Central memory CD8-positive, alpha-beta T cell (primary cell): ENCODE measurements at regions not wholly inside any gene's neighbourhood (a gene's known extent, or its start where the extent isn't known, plus 50 kb on each side); places are given as distances from the start of the nearest gene placed in this dataset.

Experiments used
- ATAC-seq: fragments of 150-1000 bp; cut with Tn5 transposase; replicated peaks from 2 replicates; pipeline ENCODE4 v1.10.0; 2022; ENCODE audit warnings: mild to moderate bottlenecking, moderate FRiP score, moderate number of reproducible peaks; ENCODE audit not compliant: poor library complexity, severe bottlenecking; ENCODE audit errors: extremely low read depth
- DNase-seq, 2 donors: peaks; one replicate each; pipeline ENCODE4 v3.0.0; 2021; ENCODE audit warnings: low spot score in 2 of 2
- H3K27ac Mint-ChIP-seq: one replicate; pipeline ENCODE4 v1.8.0; 2022; ENCODE audit warnings: low read depth, mild to moderate bottlenecking, moderate library complexity, mixed read lengths
- H3K27me3 Mint-ChIP-seq: one replicate; pipeline ENCODE4 v1.8.0; 2022; ENCODE audit warnings: mixed read lengths
- H3K36me3 Mint-ChIP-seq: one replicate; pipeline ENCODE4 v1.8.0; 2022; ENCODE audit warnings: mild to moderate bottlenecking, moderate library complexity, mixed read lengths; ENCODE audit not compliant: insufficient read depth
- H3K4me1 Mint-ChIP-seq: one replicate; pipeline ENCODE4 v1.8.0; 2022; ENCODE audit warnings: mixed read lengths
- H3K4me3 Mint-ChIP-seq: one replicate; pipeline ENCODE4 v1.8.0; 2022; ENCODE audit warnings: mild to moderate bottlenecking, moderate library complexity, mixed read lengths
- H3K9me3 Mint-ChIP-seq: one replicate; pipeline ENCODE4 v1.8.0; 2022; ENCODE audit warnings: mixed read lengths

DNA sequence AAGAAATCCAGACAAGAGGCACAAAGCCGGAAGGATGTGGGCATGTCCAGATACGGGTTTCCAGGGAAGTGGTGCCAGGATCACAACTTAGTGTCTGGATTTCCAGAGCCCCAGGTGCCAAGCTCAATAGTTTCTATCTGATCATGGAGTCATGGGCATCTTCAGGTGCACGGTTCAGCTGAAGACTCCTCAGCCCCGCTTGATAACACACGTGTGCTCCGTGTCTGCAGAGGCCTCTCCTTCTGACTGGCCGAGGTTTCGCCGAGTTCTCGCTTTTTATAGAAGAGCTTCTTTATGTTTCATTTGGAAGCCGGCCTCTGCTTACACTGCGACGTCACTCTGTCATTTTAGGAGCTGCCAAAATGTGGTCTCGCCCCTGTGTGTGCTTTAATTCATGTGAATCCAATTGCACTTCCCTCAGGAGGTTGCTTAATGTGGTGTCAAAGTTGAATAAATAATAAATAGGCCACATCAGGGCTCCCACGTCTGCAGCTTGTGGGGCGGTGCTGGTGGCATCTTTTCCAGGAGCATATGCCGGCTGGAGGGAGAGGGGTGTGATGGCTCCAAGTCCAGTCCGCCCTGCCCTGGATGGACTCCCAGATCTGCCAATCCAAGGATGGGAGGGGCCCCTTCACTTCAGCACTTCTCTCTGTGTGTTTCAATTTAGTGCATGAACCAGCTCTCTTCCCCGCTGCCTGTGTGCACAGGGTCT, 1410.8 kb downstream of the TBC1D22A start:
- H3K9me3 Mint-ChIP-seq, result no peaks in the 10 kb centered on the region
- no peak for DNase-seq
- ATAC-seq, result no peak
- H3K4me1 Mint-ChIP-seq, result no peaks in the 10 kb centered on the region
- H3K27ac Mint-ChIP-seq, result no peak overlapping the region
- peaks cover 13% of the 10 kb centered on the region for H3K27me3 Mint-ChIP-seq
- H3K4me3 Mint-ChIP-seq, result no peak overlapping the region
- H3K36me3 Mint-ChIP-seq, result no peaks in the 10 kb centered on the region

DNA sequence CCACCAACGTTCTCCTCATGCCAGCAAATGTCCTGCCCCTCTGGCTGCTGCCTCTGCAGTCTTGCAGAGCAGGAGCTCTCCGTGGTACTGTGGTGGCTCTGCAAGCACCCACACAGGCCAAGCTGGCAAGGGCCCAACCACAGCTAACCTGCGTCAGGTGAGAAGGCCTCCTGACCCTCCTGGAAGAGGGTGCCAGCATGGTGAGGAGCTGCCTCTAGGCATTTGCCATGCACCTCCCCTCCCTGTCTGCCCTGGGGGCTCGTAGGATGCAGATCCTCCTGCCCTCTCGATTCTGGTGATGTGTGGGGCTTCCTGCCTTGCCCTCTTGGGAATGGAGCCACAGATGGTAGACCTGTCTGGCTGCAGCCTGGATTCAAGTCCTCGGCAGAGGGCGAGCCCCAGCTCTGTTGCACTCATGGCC, 1408.8 kb downstream of the TBC1D22A start:
- H3K27me3 Mint-ChIP-seq, result peaks cover 19% of the 10 kb centered on the region
- no peak overlapping the region for H3K4me3 Mint-ChIP-seq
- DNase-seq (no peak), ATAC-seq (no peak)
- no peaks in the 10 kb centered on the region for H3K4me1 Mint-ChIP-seq
- no peak overlapping the region for H3K27ac Mint-ChIP-seq
- no peaks in the 10 kb centered on the region for H3K9me3 Mint-ChIP-seq
- H3K36me3 Mint-ChIP-seq, result no peaks in the 10 kb centered on the region

DNA sequence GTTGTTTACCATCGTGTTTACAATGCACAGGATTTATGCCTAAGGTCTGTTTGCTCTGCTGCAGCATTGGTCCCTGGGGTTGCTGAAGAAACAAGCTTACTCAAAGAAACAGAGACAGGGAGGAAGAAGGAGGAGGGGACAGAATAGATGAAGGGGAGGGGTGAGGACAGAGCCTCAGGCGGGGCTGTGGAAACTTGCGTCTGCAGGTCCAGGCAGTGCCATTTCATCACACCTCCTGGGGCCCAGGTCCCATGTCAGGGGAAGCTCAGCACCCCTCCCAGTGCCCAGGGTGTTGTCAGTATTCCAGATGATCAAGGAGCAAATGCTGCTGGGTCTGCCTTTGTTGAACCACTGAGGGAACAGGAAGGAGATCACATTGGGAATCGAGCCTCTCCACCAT, 1406.8 kb downstream of the TBC1D22A start:
- Mint-ChIP-seq H3K27ac (no peak overlapping the region), H3K4me1 (no peaks in the 10 kb centered on the region), H3K4me3 (no peak overlapping the region), H3K27me3 (peaks cover 19% of the 10 kb centered on the region), H3K36me3 (no peaks in the 10 kb centered on the region), H3K9me3 (no peaks in the 10 kb centered on the region)
- no peak for DNase-seq
- no peak for ATAC-seq

DNA sequence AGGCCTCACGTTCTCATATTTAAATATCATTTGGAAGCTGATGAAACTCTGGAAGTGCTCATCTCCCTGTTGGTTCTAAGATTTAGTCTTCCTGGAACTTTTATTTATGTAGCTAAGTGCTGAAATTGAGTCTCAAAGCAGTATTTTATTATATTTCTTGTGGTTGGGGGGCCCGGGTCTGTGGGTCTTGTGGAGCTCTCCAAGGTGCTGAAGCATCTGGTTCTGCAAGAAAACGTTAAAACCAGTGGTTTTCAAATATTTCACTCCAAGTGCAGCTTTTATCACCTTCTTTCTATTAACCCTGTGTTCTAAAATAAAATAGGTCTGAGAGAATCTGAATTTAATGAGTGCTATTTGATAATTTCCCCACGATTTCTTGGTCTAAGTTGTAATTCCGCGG, 1404.8 kb downstream of the TBC1D22A start:
- Mint-ChIP-seq H3K4me1 (no peaks in the 10 kb centered on the region), H3K9me3 (no peaks in the 10 kb centered on the region), H3K4me3 (no peak overlapping the region), H3K36me3 (no peaks in the 10 kb centered on the region), H3K27ac (no peak overlapping the region), H3K27me3 (peaks cover 19% of the 10 kb centered on the region)
- DNase-seq (no peak), ATAC-seq (no peak)

DNA sequence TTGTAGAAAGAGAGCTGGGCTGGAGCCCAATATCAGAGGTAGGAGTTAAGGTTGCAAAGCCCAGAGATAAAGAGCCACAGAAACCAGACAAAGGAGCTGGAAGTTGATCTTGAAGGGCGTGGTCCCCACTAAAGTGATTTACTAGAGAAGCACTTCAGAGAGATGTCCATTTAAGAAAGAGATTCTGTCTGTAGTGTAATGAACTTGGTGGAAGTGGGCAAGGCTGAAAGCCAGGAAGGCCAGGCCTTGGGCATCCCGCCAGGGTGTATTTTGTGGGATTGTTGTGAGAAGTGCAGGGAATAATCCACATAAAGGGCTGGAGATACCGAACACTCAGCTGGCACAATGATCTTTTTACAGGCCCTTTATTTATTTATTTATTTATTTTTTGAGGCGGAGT, 1398.8 kb downstream of the TBC1D22A start:
- Mint-ChIP-seq H3K36me3 (no peaks in the 10 kb centered on the region), H3K27ac (no peak overlapping the region), H3K9me3 (no peaks in the 10 kb centered on the region), H3K27me3 (no peaks in the 10 kb centered on the region), H3K4me1 (no peaks in the 10 kb centered on the region), H3K4me3 (no peak overlapping the region)
- DNase-seq, result no peak
- ATAC-seq, result no peak

DNA sequence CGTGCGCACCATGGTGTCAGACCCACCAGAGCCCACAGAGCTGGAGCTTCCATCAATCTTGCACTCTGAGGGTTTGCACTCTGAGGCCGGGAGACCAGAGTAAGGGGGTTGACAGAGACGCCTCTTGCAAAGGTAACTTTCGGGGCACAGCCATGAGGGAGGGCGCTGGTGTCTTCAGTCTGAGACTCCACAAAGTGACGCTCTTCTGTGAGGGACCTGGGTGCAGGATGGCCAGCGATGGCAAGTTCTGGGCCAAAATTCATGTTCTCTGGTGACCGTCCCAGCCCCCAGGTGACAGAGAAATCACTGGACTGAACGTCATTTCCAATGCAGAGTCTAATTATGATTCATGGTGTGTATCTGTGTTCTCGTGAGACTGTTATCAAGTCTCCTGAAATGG, 1395.2 kb downstream of the TBC1D22A start:
- Mint-ChIP-seq H3K4me1 (no peaks in the 10 kb centered on the region), H3K27ac (no peak overlapping the region), H3K9me3 (no peaks in the 10 kb centered on the region), H3K4me3 (no peak overlapping the region), H3K27me3 (peaks cover 5% of the 10 kb centered on the region), H3K36me3 (no peaks in the 10 kb centered on the region)
- ATAC-seq (no peak), DNase-seq (no peak)

DNA sequence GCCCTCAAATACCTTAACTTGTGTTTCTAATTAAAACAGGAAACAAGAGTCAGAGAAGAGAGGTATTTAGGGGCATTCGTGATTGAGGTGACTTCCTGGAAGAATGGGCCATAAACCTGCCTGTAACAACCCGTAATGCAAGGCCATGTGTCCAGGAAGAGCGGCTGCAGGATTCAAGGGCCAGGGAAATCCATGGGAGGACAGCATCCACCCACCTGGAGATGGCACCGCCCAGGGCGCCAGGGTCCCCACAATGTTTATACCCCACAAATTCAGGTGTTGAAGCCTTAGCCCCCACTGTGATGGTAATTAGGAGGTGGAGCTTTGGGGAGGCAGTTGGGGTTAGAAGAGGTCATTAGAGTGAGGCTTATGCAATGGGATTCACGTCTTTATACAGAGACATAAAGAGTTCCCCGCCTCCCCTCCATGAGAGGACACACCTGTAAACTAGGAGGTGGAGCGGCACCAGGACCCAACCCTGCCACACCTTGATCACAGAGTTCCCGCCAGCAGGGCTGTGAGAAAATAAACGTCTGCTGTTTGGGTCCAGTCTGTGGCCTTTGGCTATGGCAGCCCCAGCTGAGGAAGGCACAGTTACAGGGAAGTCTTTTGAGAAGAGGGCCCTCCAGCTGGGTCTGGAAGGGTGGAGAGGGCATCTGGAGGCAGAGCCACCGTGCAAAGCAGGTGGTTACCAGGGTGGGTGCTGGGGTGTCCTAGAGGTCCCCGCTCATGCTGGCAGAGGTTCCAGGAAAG, 1394.3 kb downstream of the TBC1D22A start:
- no peak overlapping the region for H3K27ac Mint-ChIP-seq
- no peak overlapping the region for H3K4me3 Mint-ChIP-seq
- no peaks in the 10 kb centered on the region for H3K9me3 Mint-ChIP-seq

DNA sequence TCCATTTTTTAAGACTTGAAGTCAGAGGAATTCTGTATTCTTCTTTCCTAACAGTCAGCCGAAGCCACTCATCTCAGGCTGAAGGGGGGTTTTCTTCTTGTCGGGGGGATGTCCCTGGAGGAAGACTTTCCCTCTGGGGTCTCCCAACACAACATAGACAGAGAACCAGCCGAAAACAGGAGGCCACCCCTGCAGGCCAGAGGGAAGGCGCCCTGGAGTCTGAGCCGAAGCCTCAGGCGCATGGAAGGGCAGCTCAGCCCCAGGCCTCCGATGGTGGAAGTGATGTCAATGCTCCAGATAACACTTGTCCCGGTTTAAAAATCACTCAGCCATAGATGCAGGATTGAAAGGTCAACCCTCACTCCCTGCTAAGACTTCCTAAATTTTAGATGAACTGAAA, 1393.0 kb downstream of the TBC1D22A start:
- H3K4me3 Mint-ChIP-seq, result no peak overlapping the region
- H3K36me3 Mint-ChIP-seq, result no peaks in the 10 kb centered on the region
- ATAC-seq (no peak), DNase-seq (no peak)
- peaks cover 10% of the 10 kb centered on the region for H3K27me3 Mint-ChIP-seq
- no peaks in the 10 kb centered on the region for H3K4me1 Mint-ChIP-seq
- no peak overlapping the region for H3K27ac Mint-ChIP-seq
- H3K9me3 Mint-ChIP-seq, result no peaks in the 10 kb centered on the region

More for the DNA sequence above, 1394.3 kb downstream of the TBC1D22A start:
- H3K36me3 Mint-ChIP-seq, result no peaks in the 10 kb centered on the region
- DNase-seq (no peak), ATAC-seq (no peak)
- peaks cover 10% of the 10 kb centered on the region for H3K27me3 Mint-ChIP-seq
- no peaks in the 10 kb centered on the region for H3K4me1 Mint-ChIP-seq

DNA sequence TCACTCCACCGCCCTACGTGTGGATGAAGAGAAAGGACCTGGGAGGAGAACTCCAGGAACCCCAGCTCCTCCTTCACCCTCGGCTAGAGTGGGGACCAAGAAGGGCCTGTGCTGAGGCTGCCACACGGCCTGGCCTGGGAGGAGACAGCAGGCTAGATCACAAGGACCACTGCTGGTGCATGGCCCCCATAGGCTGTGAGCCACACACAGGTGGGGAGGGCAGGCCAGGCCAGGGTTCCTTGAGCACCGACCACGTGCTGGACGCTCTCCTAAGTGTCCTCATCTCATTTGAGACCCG, 1392.4 kb downstream of the TBC1D22A start:
- Mint-ChIP-seq H3K4me1 (no peaks in the 10 kb centered on the region), H3K4me3 (no peak overlapping the region), H3K27ac (no peak overlapping the region), H3K36me3 (no peaks in the 10 kb centered on the region), H3K9me3 (no peaks in the 10 kb centered on the region), H3K27me3 (peaks cover 10% of the 10 kb centered on the region)
- DNase-seq (no peak), ATAC-seq (no peak)

DNA sequence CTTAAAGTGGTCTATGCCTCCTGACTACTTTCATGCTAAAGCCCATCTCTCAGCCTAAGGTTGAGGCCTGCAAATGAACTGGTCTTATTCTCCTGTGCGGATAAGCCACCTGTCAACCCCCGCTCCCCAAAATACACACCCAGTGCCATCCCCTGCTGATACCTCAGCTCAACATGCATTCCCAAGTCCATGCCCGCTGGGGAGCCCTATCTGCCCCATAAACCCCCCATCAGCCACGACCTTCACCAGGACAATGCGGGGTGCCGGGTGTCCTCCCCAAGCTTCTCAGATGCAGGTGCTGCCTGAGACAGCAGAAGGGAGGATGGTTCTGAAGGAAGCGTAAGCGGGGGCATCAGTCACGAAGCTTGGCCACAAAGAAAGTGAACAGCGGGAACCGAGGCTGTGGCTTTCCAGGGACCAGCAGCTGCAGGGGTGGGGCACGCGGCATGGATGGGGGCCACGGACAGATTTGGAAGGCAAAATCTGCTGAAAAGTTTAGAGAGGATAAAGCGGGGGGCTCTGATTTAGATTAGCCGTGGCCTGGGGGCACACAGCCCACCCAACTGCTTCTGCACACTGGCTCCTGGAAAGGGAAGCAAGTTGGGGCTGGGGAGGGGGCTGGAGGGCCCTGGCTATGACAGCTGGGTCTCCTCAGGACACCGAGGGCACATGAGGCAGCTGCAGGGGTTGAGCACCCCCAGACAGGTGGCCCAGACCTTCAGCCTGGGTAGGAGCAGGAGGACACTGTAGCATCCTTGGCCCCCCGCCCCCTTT, 1391.9 kb downstream of the TBC1D22A start:
- DNase-seq, result no peak
- no peaks in the 10 kb centered on the region for H3K9me3 Mint-ChIP-seq
- H3K4me3 Mint-ChIP-seq, result no peak overlapping the region
- no peak for ATAC-seq
- no peaks in the 10 kb centered on the region for H3K4me1 Mint-ChIP-seq
- no peak overlapping the region for H3K27ac Mint-ChIP-seq
- H3K36me3 Mint-ChIP-seq, result no peaks in the 10 kb centered on the region
- peaks cover 10% of the 10 kb centered on the region for H3K27me3 Mint-ChIP-seq

DNA sequence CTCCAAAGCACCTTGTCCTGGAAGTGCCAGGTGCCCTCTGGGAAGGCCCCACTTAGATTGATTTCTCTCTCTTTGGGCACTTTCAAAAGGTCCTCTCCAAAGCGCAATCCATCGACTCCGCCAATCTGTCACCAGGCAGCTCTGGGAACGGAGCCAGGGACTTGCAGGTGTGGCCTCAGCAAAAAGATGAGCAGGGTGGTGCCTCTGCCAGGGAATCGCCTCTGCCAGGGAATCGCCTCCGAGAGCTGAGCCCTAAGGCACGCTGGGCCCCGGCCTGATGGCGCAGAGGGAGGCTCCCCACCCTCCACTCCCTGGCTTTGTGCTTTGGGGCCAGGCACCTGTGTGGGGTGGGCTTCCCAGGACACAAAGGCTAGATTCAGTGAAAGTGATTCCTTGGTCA, 1391.3 kb downstream of the TBC1D22A start:
- Mint-ChIP-seq H3K4me3 (no peak overlapping the region), H3K4me1 (no peaks in the 10 kb centered on the region), H3K9me3 (no peaks in the 10 kb centered on the region), H3K36me3 (no peaks in the 10 kb centered on the region), H3K27me3 (peaks cover 10% of the 10 kb centered on the region), H3K27ac (no peak overlapping the region)
- DNase-seq (no peak), ATAC-seq (no peak)

DNA sequence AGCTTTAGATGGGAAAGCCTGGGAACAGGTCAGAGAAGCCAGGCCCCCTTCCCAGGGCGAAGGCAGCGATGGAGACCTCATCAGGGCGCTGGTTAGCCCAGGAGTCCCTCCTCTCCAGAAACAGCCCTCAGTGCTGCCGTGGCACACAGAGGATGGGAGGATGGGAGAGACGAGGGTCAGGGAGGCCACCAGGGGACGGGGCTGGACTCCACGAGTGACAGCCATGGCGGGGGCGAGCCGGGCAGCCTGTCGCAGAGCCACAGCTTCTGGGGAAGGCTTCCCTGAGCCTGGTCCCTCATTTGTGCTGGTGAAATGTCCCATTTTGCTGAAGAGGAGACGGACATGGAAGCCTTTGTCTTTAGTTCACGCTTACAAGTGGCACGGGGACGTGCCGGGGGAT, 1390.5 kb downstream of the TBC1D22A start:
- Mint-ChIP-seq H3K27ac (no peak overlapping the region), H3K9me3 (no peaks in the 10 kb centered on the region), H3K4me3 (no peak overlapping the region), H3K4me1 (no peaks in the 10 kb centered on the region), H3K36me3 (no peaks in the 10 kb centered on the region), H3K27me3 (peaks cover 10% of the 10 kb centered on the region)
- no peak for DNase-seq
- no peak for ATAC-seq
